Vagina (tissue), 2 donors: ENCODE measurements at regions not wholly inside any gene's neighbourhood (a gene's known extent, or its start where the extent isn't known, plus 50 kb on each side); places are given as distances from the start of the nearest gene placed in this dataset.

ENCODE experiments used
- DNase-seq, 2 donors: peaks; one replicate each; pipeline ENCODE4 v3.0.0-alpha.2; 2017; ENCODE audit errors: extremely low spot score in 2 of 2
- H3K27ac ChIP-seq: fragments of 200-600 bp; sonication (generic); one replicate; pipeline ENCODE4 v1.5.1; 2019
- H3K27me3 ChIP-seq: fragments of 200-600 bp; sonication (generic); one replicate; pipeline ENCODE4 v1.5.1; 2019
- H3K36me3 ChIP-seq, 2 donors: fragments of 200-600 bp; sonication (generic); one replicate each; pipeline ENCODE4 v1.5.1; 2017 to 2019
- H3K4me1 ChIP-seq: fragments of 200-600 bp; sonication (generic); one replicate; pipeline ENCODE4 v1.5.1; 2019
- H3K4me3 ChIP-seq, 2 donors: fragments of 200-600 bp; sonication (generic); 1 replicate in 1 of 2; 2 replicates in 1 of 2; pipeline ENCODE4 v1.5.1; 2016 to 2019
- H3K9me3 ChIP-seq: fragments of 200-600 bp; sonication (generic); one replicate; pipeline ENCODE4 v1.5.1; 2019
- CTCF ChIP-seq, 3 experiments: fragments of 450-650 bp in 2 of 3; fragments of 200-600 bp in 1 of 3; sonication (generic) in 1 of 3; IDR thresholded peaks; one replicate each; pipeline ENCODE4 v1.5.1; 2017 to 2019; ENCODE audit warnings: antibody characterized with exemption in 3 of 3, mild to moderate bottlenecking in 2 of 3, moderate library complexity in 2 of 3
- POLR2A ChIP-seq, 2 donors: fragments of 450-650 bp; IDR thresholded peaks; one replicate each; pipeline ENCODE4 v1.6.1; 2017; ENCODE audit warnings: antibody characterized with exemption in 2 of 2, mild to moderate bottlenecking in 2 of 2, moderate library complexity in 2 of 2
- POLR2AphosphoS5 ChIP-seq, 2 donors: sonication (generic); formaldehyde crosslinking; IDR thresholded peaks; one replicate each; pipeline ENCODE4 v1.9.0; 2017; ENCODE audit warnings: antibody characterized with exemption in 2 of 2, mild to moderate bottlenecking in 2 of 2, low read depth in 1 of 2; ENCODE audit not compliant: insufficient read depth in 1 of 2
- intact Hi-C: fragments of 100-400 bp; cut with DNase I; formaldehyde crosslinking; loops from one replicate; pipeline ENCODE4 v1.15.1; 2023

GRCh38 chr5:87831499-87831898 is 418.8 kb upstream of the CCNH start:
- TF ChIP-seq CTCF (IDR thresholded peaks at IDR 0.05) (no peak), POLR2A (IDR thresholded peaks at IDR 0.05) (no peak), POLR2AphosphoS5 (IDR thresholded peaks at IDR 0.05; ENCODE audit: insufficient read depth in 1 of 2, low read depth in 1 of 2) (no peak)
- H3K4me1 ChIP-seq: no peaks in the 10 kb centered on the region
- no peaks in the 10 kb centered on the region for H3K9me3 ChIP-seq
- intact Hi-C loops: no loop called here
- H3K4me3 ChIP-seq: no peak overlapping the region
- H3K36me3 ChIP-seq: no peaks in the 10 kb centered on the region
- H3K27me3 ChIP-seq: no peaks in the 10 kb centered on the region
- DNase-seq: no peak
- H3K27ac ChIP-seq: no peak overlapping the region

- Histone ChIP-seq H3K36me3 (no peaks in the 10 kb centered on the region), H3K4me3 (no peak overlapping the region), H3K27ac (no peak overlapping the region), H3K9me3 (no peaks in the 10 kb centered on the region), H3K4me1 (no peaks in the 10 kb centered on the region), H3K27me3 (no peaks in the 10 kb centered on the region)
- TF ChIP-seq POLR2AphosphoS5 (IDR thresholded peaks at IDR 0.05; ENCODE audit: insufficient read depth in 1 of 2, low read depth in 1 of 2) (no peak), CTCF (IDR thresholded peaks at IDR 0.05) (no peak), POLR2A (IDR thresholded peaks at IDR 0.05) (no peak)
- DNase-seq: no peak
- intact Hi-C loops: no loop called here
Observed at GRCh38 chr5:87829217-87829551, 416.5 kb upstream of the CCNH start.

DNA sequence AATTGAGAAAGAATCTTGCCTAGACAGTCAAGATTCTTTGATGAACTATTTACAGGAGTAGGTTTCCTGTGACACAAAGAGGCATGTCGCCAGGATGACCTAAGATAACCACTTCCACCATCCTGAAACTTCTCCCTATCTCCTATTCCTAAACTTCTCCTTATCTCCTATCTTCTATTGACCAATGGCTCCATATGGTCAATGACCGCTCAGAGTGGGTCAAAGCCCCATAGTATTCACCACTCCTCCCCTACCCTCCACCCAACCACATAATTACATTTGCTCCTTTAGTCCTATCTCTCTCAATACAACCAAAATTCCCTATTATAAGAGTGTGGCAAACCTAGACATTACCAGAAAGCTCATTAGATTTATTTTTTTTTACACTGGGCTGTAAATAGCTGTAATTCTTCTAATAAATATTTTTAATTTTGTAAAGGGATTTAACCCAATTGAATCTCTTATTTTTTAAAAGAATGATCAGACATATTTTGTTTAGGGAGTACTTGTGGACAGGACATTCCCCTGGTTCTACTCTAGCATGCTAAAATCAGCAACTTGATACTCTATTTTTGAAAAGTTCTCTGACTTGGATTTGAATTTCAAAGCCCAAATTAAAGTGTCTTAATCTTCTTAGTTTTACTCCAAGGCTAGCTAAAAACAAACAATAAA is 416.0 kb upstream of the CCNH start:
- no peak for DNase-seq
- no peaks in the 10 kb centered on the region for H3K27me3 ChIP-seq
- no peak overlapping the region for H3K4me3 ChIP-seq
- H3K27ac ChIP-seq: no peak overlapping the region
- intact Hi-C loops: no loop called here
- TF ChIP-seq POLR2A (IDR thresholded peaks at IDR 0.05): no peak
- TF ChIP-seq POLR2AphosphoS5 (IDR thresholded peaks at IDR 0.05; ENCODE audit: insufficient read depth in 1 of 2, low read depth in 1 of 2): no peak
- no peak for TF ChIP-seq CTCF (IDR thresholded peaks at IDR 0.05)
- no peaks in the 10 kb centered on the region for H3K36me3 ChIP-seq
- H3K9me3 ChIP-seq: no peaks in the 10 kb centered on the region
- no peaks in the 10 kb centered on the region for H3K4me1 ChIP-seq

GRCh38 chr5:87827539-87827938 is 414.8 kb upstream of the CCNH start:
- no peak for DNase-seq
- no peaks in the 10 kb centered on the region for H3K36me3 ChIP-seq
- TF ChIP-seq CTCF (IDR thresholded peaks at IDR 0.05): no peak
- TF ChIP-seq POLR2AphosphoS5 (IDR thresholded peaks at IDR 0.05; ENCODE audit: insufficient read depth in 1 of 2, low read depth in 1 of 2): no peak
- TF ChIP-seq POLR2A (IDR thresholded peaks at IDR 0.05): no peak
- H3K4me1 ChIP-seq: no peaks in the 10 kb centered on the region
- no peaks in the 10 kb centered on the region for H3K9me3 ChIP-seq
- no peaks in the 10 kb centered on the region for H3K27me3 ChIP-seq
- no peak overlapping the region for H3K27ac ChIP-seq
- intact Hi-C loops: no loop called here
- H3K4me3 ChIP-seq: no peak overlapping the region

- TF ChIP-seq POLR2A (IDR thresholded peaks at IDR 0.05) (no peak), CTCF (IDR thresholded peaks at IDR 0.05) (no peak), POLR2AphosphoS5 (IDR thresholded peaks at IDR 0.05; ENCODE audit: insufficient read depth in 1 of 2, low read depth in 1 of 2) (no peak)
- H3K36me3 ChIP-seq: no peaks in the 10 kb centered on the region
- intact Hi-C loops: no loop called here
- no peak overlapping the region for H3K27ac ChIP-seq
- no peak overlapping the region for H3K4me3 ChIP-seq
- no peaks in the 10 kb centered on the region for H3K9me3 ChIP-seq
- no peaks in the 10 kb centered on the region for H3K27me3 ChIP-seq
- no peaks in the 10 kb centered on the region for H3K4me1 ChIP-seq
- no peak for DNase-seq
Observed at GRCh38 chr5:87826507-87826906, 413.8 kb upstream of the CCNH start.
